DOHH2 (cell line): ENCODE measurements at regions not wholly inside any gene's neighbourhood (a gene's known extent, or its start where the extent isn't known, plus 50 kb on each side); places are given as distances from the start of the nearest gene placed in this dataset.

Source experiments
- CTCF ChIP-seq: fragments of 200-600 bp; sonication (generic); IDR thresholded peaks from one replicate; pipeline ENCODE4 v1.5.1; 2014; ENCODE audit warnings: antibody characterized with exemption, mild to moderate bottlenecking, low read depth, low read length; ENCODE audit not compliant: poor library complexity, severe bottlenecking
- EZH2phosphoT487 ChIP-seq: fragments of 200-600 bp; sonication (generic); IDR thresholded peaks from 2 replicates; pipeline ENCODE4 v1.6.1; 2017; ENCODE audit warnings: borderline replicate concordance, mild to moderate bottlenecking, antibody characterized with exemption, low read length, moderate library complexity, mixed read lengths

GRCh38 chr18:2380101-2380500 lies 191.2 kb downstream of the METTL4 start:
- TF ChIP-seq CTCF (no peak), EZH2phosphoT487 (no peak)
